Fibroblast of lung (primary cell): ENCODE measurements at regions not wholly inside any gene's neighbourhood (a gene's known extent, or its start where the extent isn't known, plus 50 kb on each side); places are given as distances from the start of the nearest gene placed in this dataset.

Experiments used
- EZH2 ChIP-seq: IDR thresholded peaks from 2 replicates; pipeline ENCODE4 v1.5.1; 2012; ENCODE audit warnings: low read length, control low read depth, mild to moderate bottlenecking; ENCODE audit errors: missing control alignments
- TF ChIP-seq, protein P1 (sequence below), 2 donors: IDR thresholded peaks in 1 of 2; conservative IDR thresholded peaks in 1 of 2; 1 replicate in 1 of 2; 2 replicates in 1 of 2; pipeline ENCODE4 v1.5.1; 2011 to 2012; ENCODE audit warnings: low read length in 2 of 2, control low read depth in 1 of 2, inconsistent platforms in 1 of 2, low read depth in 1 of 2, mild to moderate bottlenecking in 1 of 2

DNA sequence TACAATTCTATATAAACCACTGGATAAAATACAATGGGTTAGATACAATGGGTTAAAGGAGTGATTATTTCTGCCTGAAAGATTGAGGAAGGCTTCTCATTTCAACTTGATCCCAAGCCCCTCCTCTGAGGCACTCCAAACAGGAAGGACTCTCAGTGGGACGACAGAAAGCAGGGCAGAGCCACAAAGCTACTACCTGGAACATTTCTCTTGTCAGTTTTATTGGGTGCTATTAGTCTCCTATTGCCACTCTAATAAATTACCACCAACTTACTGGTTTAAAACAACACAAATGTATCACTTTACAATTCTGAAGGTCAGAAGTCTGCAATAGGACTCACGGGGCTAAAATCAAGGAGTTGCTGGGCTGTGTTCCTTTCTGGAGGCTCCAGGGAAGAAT is 146.7 kb downstream of the MREG start:
- TF ChIP-seq, protein P1, sequence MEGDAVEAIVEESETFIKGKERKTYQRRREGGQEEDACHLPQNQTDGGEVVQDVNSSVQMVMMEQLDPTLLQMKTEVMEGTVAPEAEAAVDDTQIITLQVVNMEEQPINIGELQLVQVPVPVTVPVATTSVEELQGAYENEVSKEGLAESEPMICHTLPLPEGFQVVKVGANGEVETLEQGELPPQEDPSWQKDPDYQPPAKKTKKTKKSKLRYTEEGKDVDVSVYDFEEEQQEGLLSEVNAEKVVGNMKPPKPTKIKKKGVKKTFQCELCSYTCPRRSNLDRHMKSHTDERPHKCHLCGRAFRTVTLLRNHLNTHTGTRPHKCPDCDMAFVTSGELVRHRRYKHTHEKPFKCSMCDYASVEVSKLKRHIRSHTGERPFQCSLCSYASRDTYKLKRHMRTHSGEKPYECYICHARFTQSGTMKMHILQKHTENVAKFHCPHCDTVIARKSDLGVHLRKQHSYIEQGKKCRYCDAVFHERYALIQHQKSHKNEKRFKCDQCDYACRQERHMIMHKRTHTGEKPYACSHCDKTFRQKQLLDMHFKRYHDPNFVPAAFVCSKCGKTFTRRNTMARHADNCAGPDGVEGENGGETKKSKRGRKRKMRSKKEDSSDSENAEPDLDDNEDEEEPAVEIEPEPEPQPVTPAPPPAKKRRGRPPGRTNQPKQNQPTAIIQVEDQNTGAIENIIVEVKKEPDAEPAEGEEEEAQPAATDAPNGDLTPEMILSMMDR (conservative IDR thresholded peaks at IDR 0.05 in 1 of 2, IDR thresholded peaks at IDR 0.05 in 1 of 2; ENCODE audit: low read depth in 1 of 2, low read length in 2 of 2), result no peak
- TF ChIP-seq EZH2, result no peak
